CD14-positive monocyte (primary cell): ENCODE measurements at regions not wholly inside any gene's neighbourhood (a gene's known extent, or its start where the extent isn't known, plus 50 kb on each side); places are given as distances from the start of the nearest gene placed in this dataset.

ENCODE experiments used
- DNase-seq, 3 donors: peaks; one replicate each; pipeline ENCODE4 v3.0.0-alpha.2; 2011 to 2022
- H2AFZ ChIP-seq: 2 replicates; pipeline ENCODE4 v1.6.0; 2012; ENCODE audit warnings: mild to moderate bottlenecking, low read depth, low read length, inconsistent platforms; ENCODE audit not compliant: insufficient read depth, poor library complexity, severe bottlenecking
- H3K27ac ChIP-seq, 2 donors: 1 replicate in 1 of 2; 2 replicates in 1 of 2; pipeline ENCODE4 v1.5.1; 2012 to 2013; ENCODE audit warnings: low read length in 2 of 2, control low read depth in 1 of 2, inconsistent platforms in 1 of 2, low read depth in 1 of 2, mild to moderate bottlenecking in 1 of 2
- H3K27me3 ChIP-seq, 2 donors: one replicate each; pipeline versions ENCODE4 v1.6.0 to v1.6.1; 2011 to 2013; ENCODE audit warnings: low read length in 2 of 2; ENCODE audit not compliant: control insufficient read depth in 2 of 2, insufficient read depth in 2 of 2
- H3K36me3 ChIP-seq, 2 donors: replicated peaks in 1 of 2; 1 replicate in 1 of 2; 2 replicates in 1 of 2; pipeline versions ENCODE4 v1.5.1 to v1.6.1; 2012 to 2013; ENCODE audit warnings: low read length in 2 of 2, control low read depth in 1 of 2, inconsistent platforms in 1 of 2, mild to moderate bottlenecking in 1 of 2; ENCODE audit not compliant: insufficient read depth in 2 of 2, control insufficient read depth in 1 of 2
- H3K4me1 ChIP-seq, 2 donors: 1 replicate in 1 of 2; 2 replicates in 1 of 2; pipeline versions ENCODE4 v1.5.1 to v1.6.1; 2012 to 2013; ENCODE audit warnings: low read length in 2 of 2, control low read depth in 1 of 2, inconsistent platforms in 1 of 2, mild to moderate bottlenecking in 1 of 2, moderate library complexity in 1 of 2; ENCODE audit not compliant: insufficient read depth in 2 of 2, control insufficient read depth in 1 of 2
- H3K4me2 ChIP-seq: replicated peaks from 2 replicates; pipeline ENCODE3; 2012; ENCODE audit warnings: low read length, moderate library complexity, mild to moderate bottlenecking; ENCODE audit not compliant: poor library complexity, severe bottlenecking; ENCODE audit errors: extremely low read depth
- H3K4me3 ChIP-seq, 3 experiments: fragments of 200-600 bp in 1 of 3; sonication (generic) in 1 of 3; replicated peaks in 1 of 3; 1 replicate in 2 of 3; 2 replicates in 1 of 3; pipeline ENCODE4 v1.5.1; 2011 to 2013; ENCODE audit warnings: low read length in 3 of 3, mild to moderate bottlenecking in 3 of 3, control low read depth in 2 of 3, low read depth in 2 of 3, inconsistent platforms in 1 of 3, moderate library complexity in 1 of 3
- H3K79me2 ChIP-seq: 2 replicates; pipeline ENCODE4 v1.6.0; 2012; ENCODE audit warnings: mild to moderate bottlenecking, control low read depth, inconsistent platforms, low read length, moderate library complexity; ENCODE audit not compliant: insufficient read depth
- H3K9ac ChIP-seq: 2 replicates; pipeline ENCODE4 v1.6.0; 2017; ENCODE audit warnings: low read length, mild to moderate bottlenecking; ENCODE audit not compliant: insufficient read depth, poor library complexity, severe bottlenecking
- H3K9me3 ChIP-seq, 2 donors: replicated peaks in 1 of 2; 1 replicate in 1 of 2; 2 replicates in 1 of 2; pipeline versions ENCODE4 v1.5.1 to v1.6.1; 2012 to 2013; ENCODE audit warnings: low read length in 2 of 2, control low read depth in 1 of 2; ENCODE audit not compliant: control insufficient read depth in 1 of 2, insufficient read depth in 1 of 2
- H4K20me1 ChIP-seq: 2 replicates; pipeline ENCODE4 v1.6.0; 2012; ENCODE audit warnings: mild to moderate bottlenecking, low read length, control low read depth, moderate library complexity; ENCODE audit not compliant: insufficient read depth
- H3K27ac Mint-ChIP-seq, 7 donors: one replicate each; pipeline ENCODE4 v1.8.0; 2020; ENCODE audit warnings: mild to moderate bottlenecking in 7 of 7, mixed read lengths in 7 of 7, moderate library complexity in 6 of 7, inconsistent platforms in 2 of 7
- H3K27me3 Mint-ChIP-seq, 3 donors: one replicate each; pipeline ENCODE4 v1.8.0; 2021 to 2022; ENCODE audit warnings: low read depth in 3 of 3, mild to moderate bottlenecking in 3 of 3, mixed read lengths in 3 of 3, moderate library complexity in 3 of 3, inconsistent platforms in 1 of 3
- H3K36me3 Mint-ChIP-seq, 2 donors: one replicate each; pipeline ENCODE4 v1.8.0; 2020; ENCODE audit warnings: mixed read lengths in 2 of 2, inconsistent platforms in 1 of 2, mild to moderate bottlenecking in 1 of 2
- H3K4me1 Mint-ChIP-seq: one replicate; pipeline ENCODE4 v1.8.0; 2020; ENCODE audit warnings: mild to moderate bottlenecking, mixed read lengths
- H3K4me3 Mint-ChIP-seq, 2 donors: one replicate each; pipeline ENCODE4 v1.8.0; 2020; ENCODE audit warnings: mild to moderate bottlenecking in 2 of 2, mixed read lengths in 2 of 2, moderate library complexity in 1 of 2
- H3K9me3 Mint-ChIP-seq, 7 donors: one replicate each; pipeline ENCODE4 v1.8.0; 2020 to 2022; ENCODE audit warnings: mixed read lengths in 7 of 7, mild to moderate bottlenecking in 6 of 7, moderate library complexity in 6 of 7, inconsistent platforms in 2 of 7
- WGBS: methylation state at CpG from one replicate; pipeline ENCODE4 v1.1.5; 2013; ENCODE audit warnings: missing lambda C conversion rate; ENCODE audit not compliant: insufficient coverage; 5-methylcytosine and 5-hydroxymethylcytosine counted together
- intact Hi-C, 2 donors: fragments of 100-400 bp; cut with micrococcal nuclease; formaldehyde crosslinking; loops; one replicate each; pipeline versions ENCODE4 v1.15.0 to v1.15.1; 2023
- TF ChIP-seq, protein P1 (sequence below): fragments of 200-600 bp; IDR thresholded peaks from one replicate; pipeline ENCODE4 v1.8.0; 2022; ENCODE audit warnings: antibody characterized with exemption, mild to moderate bottlenecking

DNA sequence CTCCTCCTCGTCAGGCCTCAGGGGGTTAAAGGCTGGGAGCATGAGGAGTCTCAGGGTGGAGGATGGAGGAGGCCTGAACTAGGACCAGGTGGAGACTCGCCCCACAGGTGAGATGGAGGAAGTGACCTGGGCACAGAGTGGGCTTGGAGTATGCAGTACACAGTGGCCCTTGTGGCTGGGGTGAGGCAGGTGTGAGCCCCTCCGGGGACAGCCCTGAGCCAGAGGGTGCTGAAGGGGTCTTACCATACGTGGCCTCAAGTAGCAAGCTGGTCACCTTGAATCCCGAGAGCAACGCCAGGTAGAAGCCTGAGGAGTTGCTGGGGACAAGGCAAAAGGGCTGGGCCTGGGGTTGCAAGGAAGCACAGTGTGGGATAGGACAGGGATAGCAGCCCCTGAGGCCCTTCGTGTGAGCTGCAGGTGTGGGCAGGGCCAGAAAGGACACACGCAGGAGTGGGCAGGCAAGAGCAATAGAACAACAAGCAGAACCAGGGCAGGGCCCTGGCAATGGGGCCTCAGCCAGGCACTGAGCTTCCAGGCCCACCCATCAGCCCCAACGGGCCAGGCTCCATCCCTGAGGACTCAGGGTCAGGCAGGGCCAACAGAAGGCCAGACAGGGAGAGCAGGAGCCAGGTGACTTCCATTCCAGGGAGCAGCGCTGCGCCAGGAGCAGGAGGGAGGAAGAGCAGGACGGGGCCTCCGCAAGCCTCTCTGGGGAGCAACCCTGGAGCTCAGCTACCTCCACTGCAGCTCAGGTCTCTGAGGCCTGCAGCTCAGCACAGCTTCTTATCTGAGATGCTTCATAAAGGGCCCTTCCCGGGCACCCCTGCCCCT is 64.2 kb upstream of the TNRC6C start:
- Histone ChIP-seq H4K20me1 (no peaks in the 10 kb centered on the region), H2AFZ (no peak overlapping the region), H3K27me3 (peaks cover 0 to 57% of the 10 kb centered on the region in 2 donors), H3K4me1 (no peaks in the 10 kb centered on the region), H3K9me3 (no peaks in the 10 kb centered on the region), H3K4me2 (no peak overlapping the region), H3K9ac (no peak overlapping the region), H3K4me3 (no peak overlapping the region), H3K27ac (no peak overlapping the region), H3K79me2 (no peaks in the 10 kb centered on the region), H3K36me3 (no peaks in the 10 kb centered on the region)
- TF ChIP-seq, protein P1, sequence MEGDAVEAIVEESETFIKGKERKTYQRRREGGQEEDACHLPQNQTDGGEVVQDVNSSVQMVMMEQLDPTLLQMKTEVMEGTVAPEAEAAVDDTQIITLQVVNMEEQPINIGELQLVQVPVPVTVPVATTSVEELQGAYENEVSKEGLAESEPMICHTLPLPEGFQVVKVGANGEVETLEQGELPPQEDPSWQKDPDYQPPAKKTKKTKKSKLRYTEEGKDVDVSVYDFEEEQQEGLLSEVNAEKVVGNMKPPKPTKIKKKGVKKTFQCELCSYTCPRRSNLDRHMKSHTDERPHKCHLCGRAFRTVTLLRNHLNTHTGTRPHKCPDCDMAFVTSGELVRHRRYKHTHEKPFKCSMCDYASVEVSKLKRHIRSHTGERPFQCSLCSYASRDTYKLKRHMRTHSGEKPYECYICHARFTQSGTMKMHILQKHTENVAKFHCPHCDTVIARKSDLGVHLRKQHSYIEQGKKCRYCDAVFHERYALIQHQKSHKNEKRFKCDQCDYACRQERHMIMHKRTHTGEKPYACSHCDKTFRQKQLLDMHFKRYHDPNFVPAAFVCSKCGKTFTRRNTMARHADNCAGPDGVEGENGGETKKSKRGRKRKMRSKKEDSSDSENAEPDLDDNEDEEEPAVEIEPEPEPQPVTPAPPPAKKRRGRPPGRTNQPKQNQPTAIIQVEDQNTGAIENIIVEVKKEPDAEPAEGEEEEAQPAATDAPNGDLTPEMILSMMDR: no peak
- no peak overlapping the region for H3K4me3 Mint-ChIP-seq
- no peak for DNase-seq
- intact Hi-C loops: no loop called here
- 95% methylated on average over 13 of the region's 14 CpGs for WGBS
- H3K9me3 Mint-ChIP-seq: peaks cover 0 to 2% (median 0%) of the 10 kb centered on the region in 7 donors
- peak overlapping the region in 3 of 7 donors; percentile 27 to 76 (median 62) for H3K27ac Mint-ChIP-seq
- H3K36me3 Mint-ChIP-seq: no peaks in the 10 kb centered on the region
- peaks cover 5% of the 10 kb centered on the region for H3K4me1 Mint-ChIP-seq
- H3K27me3 Mint-ChIP-seq: peaks cover 26 to 63% (median 58%) of the 10 kb centered on the region in 3 donors

DNA sequence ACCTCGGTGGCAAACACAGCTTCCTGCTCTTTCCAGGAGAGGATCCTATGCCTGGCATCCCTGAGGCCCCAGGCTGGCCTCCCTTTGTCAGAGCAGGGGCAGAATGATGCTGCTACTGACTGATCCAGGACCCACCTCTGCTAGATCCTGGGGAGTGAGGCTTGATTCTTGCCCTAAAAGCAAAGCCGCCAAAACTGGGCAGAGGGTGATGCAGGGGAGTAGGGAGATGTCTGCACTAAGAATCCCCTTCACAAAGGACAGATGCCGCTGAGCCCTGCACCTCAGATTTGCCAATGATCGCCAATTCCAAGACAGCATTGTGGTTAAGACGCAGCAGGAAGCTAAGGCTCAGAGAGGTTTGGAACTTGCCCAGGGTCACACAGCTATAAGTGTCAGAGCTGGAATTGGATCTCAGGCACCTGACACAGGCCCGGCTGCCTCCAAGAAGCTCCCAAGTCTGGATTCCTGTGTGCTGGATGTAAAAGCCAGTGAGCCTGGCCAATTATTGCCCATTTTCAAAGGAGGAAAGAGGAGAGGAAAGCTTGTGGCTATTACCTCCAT is 60.7 kb upstream of the TNRC6C start:
- peaks cover 0 to 58% of the 10 kb centered on the region in 2 donors for H3K27me3 ChIP-seq
- H3K9me3 ChIP-seq: no peaks in the 10 kb centered on the region
- no peak overlapping the region for H3K9ac ChIP-seq
- Mint-ChIP-seq H3K9me3 (peaks cover 0 to 3% (median 2%) of the 10 kb centered on the region in 7 donors), H3K4me1 (peaks cover 5% of the 10 kb centered on the region), H3K36me3 (no peaks in the 10 kb centered on the region), H3K4me3 (no peak overlapping the region), H3K27me3 (peaks cover 26 to 54% (median 50%) of the 10 kb centered on the region in 3 donors), H3K27ac (no peak overlapping the region)
- no peak overlapping the region for H2AFZ ChIP-seq
- H3K27ac ChIP-seq: no peak overlapping the region
- H3K4me2 ChIP-seq: no peak overlapping the region
- intact Hi-C loops: loop anchor here in 1 of 2 donors (5.0 kb wide), 1 partner anchor 36 kb away; no protein-coding TSS in a partner anchor
- no peak for DNase-seq
- WGBS: 90% methylated on average over 6 of the region's 6 CpGs
- H3K4me3 ChIP-seq: no peak overlapping the region
- TF ChIP-seq, protein P1: no peak
- H3K79me2 ChIP-seq: no peaks in the 10 kb centered on the region
- H3K36me3 ChIP-seq: no peaks in the 10 kb centered on the region
- no peaks in the 10 kb centered on the region for H3K4me1 ChIP-seq
- no peaks in the 10 kb centered on the region for H4K20me1 ChIP-seq
